ENCODE measurements at regions not wholly inside any gene's neighbourhood (a gene's known extent, or its start where the extent isn't known, plus 50 kb on each side); places are given as distances from the start of the nearest gene placed in this dataset.

GRCh38 chr6:22150368-22151035 lies 146.3 kb downstream of the PRL start:
- no peak for DNase-seq
- CTCF ChIA-PET, result no interaction called here
- H3K27ac ChIP-seq (ENCODE audit: low read length in 2 of 2), result no peak overlapping the region
- Mint-ChIP-seq H3K27me3 (peaks cover 12% of the 10 kb centered on the region), H3K27ac (no peak overlapping the region), H3K4me1 (peaks cover 13% of the 10 kb centered on the region), H3K9me3 (ENCODE audit: insufficient read depth) (no peaks in the 10 kb centered on the region), H3K4me3 (no peak overlapping the region)
- H3K4me3 ChIP-seq (ENCODE audit: control extremely low read depth in 1 of 5, extremely low read depth in 1 of 5, insufficient read depth in 1 of 5, low read depth in 2 of 5, low read length in 4 of 5), result no peak overlapping the region
- no peaks in the 10 kb centered on the region for H4K20me1 ChIP-seq (ENCODE audit: control insufficient read depth, insufficient read depth, low read length, poor library complexity, severe bottlenecking)
- no peaks in the 10 kb centered on the region for H3K9me3 ChIP-seq (ENCODE audit: control extremely low read depth in 1 of 3, control insufficient read depth in 2 of 3, insufficient read depth in 1 of 3, low read length in 2 of 3)
- no peak overlapping the region for H3K4me2 ChIP-seq (replicated peaks; ENCODE audit: low read depth, low read length, poor library complexity, severe bottlenecking)
- no peak for ATAC-seq (ENCODE audit: low read depth)
- no peak for TF ChIP-seq CTCF (IDR thresholded peaks at IDR 0.05)
- no peaks in the 10 kb centered on the region for H3K36me3 ChIP-seq (replicated peaks in 1 of 2; ENCODE audit: control extremely low read depth in 1 of 2, control insufficient read depth in 1 of 2, extremely low read depth in 1 of 2, insufficient read depth in 2 of 2, low read length in 1 of 2)
- H3K9ac ChIP-seq (ENCODE audit: low read length), result no peak overlapping the region
- H2AFZ ChIP-seq (ENCODE audit: insufficient read depth, low read depth, low read length, poor library complexity, severe bottlenecking), result no peak overlapping the region
- POLR2A ChIA-PET, result no interaction called here
- no peaks in the 10 kb centered on the region for H3K79me2 ChIP-seq (ENCODE audit: control insufficient read depth, insufficient read depth, low read length)
- H3K4me1 ChIP-seq (ENCODE audit: control insufficient read depth in 2 of 2, insufficient read depth in 2 of 2, low read length in 2 of 2), result peaks cover 11 to 15% of the 10 kb centered on the region in 2 donors
- intact Hi-C loops (cut with micrococcal nuclease), result no loop called here
- H3K27me3 ChIP-seq (replicated peaks in 1 of 4; ENCODE audit: control extremely low read depth in 1 of 4, control insufficient read depth in 3 of 4, insufficient read depth in 4 of 4, low read length in 3 of 4), result peaks cover 0 to 4% (median 0%) of the 10 kb centered on the region in 4 experiments

GRCh38 chr6:22151892-22152291 lies 144.9 kb downstream of the PRL start:
- Histone ChIP-seq H4K20me1 (ENCODE audit: control insufficient read depth, insufficient read depth, low read length, poor library complexity, severe bottlenecking) (no peaks in the 10 kb centered on the region), H3K27ac (ENCODE audit: low read length in 2 of 2) (no peak overlapping the region), H3K4me3 (ENCODE audit: control extremely low read depth in 1 of 5, extremely low read depth in 1 of 5, insufficient read depth in 1 of 5, low read depth in 2 of 5, low read length in 4 of 5) (no peak overlapping the region), H3K4me1 (ENCODE audit: control insufficient read depth in 2 of 2, insufficient read depth in 2 of 2, low read length in 2 of 2) (peaks cover 11 to 15% of the 10 kb centered on the region in 2 donors), H3K27me3 (replicated peaks in 1 of 4; ENCODE audit: control extremely low read depth in 1 of 4, control insufficient read depth in 3 of 4, insufficient read depth in 4 of 4, low read length in 3 of 4) (peaks cover 0 to 1% (median 0%) of the 10 kb centered on the region in 4 experiments), H3K9ac (ENCODE audit: low read length) (no peak overlapping the region), H3K9me3 (ENCODE audit: control extremely low read depth in 1 of 3, control insufficient read depth in 2 of 3, insufficient read depth in 1 of 3, low read length in 2 of 3) (no peaks in the 10 kb centered on the region), H3K79me2 (ENCODE audit: control insufficient read depth, insufficient read depth, low read length) (no peaks in the 10 kb centered on the region), H3K4me2 (replicated peaks; ENCODE audit: low read depth, low read length, poor library complexity, severe bottlenecking) (no peak overlapping the region), H2AFZ (ENCODE audit: insufficient read depth, low read depth, low read length, poor library complexity, severe bottlenecking) (no peak overlapping the region), H3K36me3 (replicated peaks in 1 of 2; ENCODE audit: control extremely low read depth in 1 of 2, control insufficient read depth in 1 of 2, extremely low read depth in 1 of 2, insufficient read depth in 2 of 2, low read length in 1 of 2) (no peaks in the 10 kb centered on the region)
- no peak for TF ChIP-seq CTCF (IDR thresholded peaks at IDR 0.05)
- no peak for TF ChIP-seq EZH2 (IDR thresholded peaks at IDR 0.05; ENCODE audit: borderline replicate concordance, insufficient read depth, low read depth, low read length, poor library complexity, severe bottlenecking)
- no peaks in the 10 kb centered on the region for H3K9me3 Mint-ChIP-seq (ENCODE audit: insufficient read depth)
- no peak overlapping the region for H3K27ac Mint-ChIP-seq
- peaks cover 8% of the 10 kb centered on the region for H3K27me3 Mint-ChIP-seq
- no peak overlapping the region for H3K4me3 Mint-ChIP-seq
- H3K4me1 Mint-ChIP-seq, result peaks cover 13% of the 10 kb centered on the region
- CTCF ChIA-PET, result interaction anchor here (0.5 kb wide), 1 partner anchor 76 kb away, joined by 3 read pairs; no protein-coding TSS in a partner anchor
- intact Hi-C loops (cut with micrococcal nuclease), result no loop called here
- no peak for DNase-seq
- no CpG with 5 or more reads among the region's 1 CpG for WGBS (ENCODE audit: insufficient coverage)
- POLR2A ChIA-PET, result no interaction called here
- no peak for ATAC-seq (ENCODE audit: low read depth)

All from B cell (primary cell).